LNCaP clone FGC (cell line): ENCODE measurements at regions not wholly inside any gene's neighbourhood (a gene's known extent, or its start where the extent isn't known, plus 50 kb on each side); places are given as distances from the start of the nearest gene placed in this dataset.

ENCODE experiments used
- DNase-seq: peaks from one replicate; pipeline ENCODE4 v3.0.0-alpha.2; 2011; ENCODE audit warnings: low read depth
- H3K4me3 ChIP-seq: 2 replicates; pipeline ENCODE4 v1.5.1; 2011; ENCODE audit warnings: mild to moderate bottlenecking, low read depth, low read length, control low read depth
- TF ChIP-seq, protein P1 (sequence below): IDR thresholded peaks from 2 replicates; pipeline ENCODE4 v1.5.1; 2012; ENCODE audit warnings: mild to moderate bottlenecking; ENCODE audit not compliant: control insufficient read depth, insufficient read depth; ENCODE audit errors: extremely low read depth

DNA sequence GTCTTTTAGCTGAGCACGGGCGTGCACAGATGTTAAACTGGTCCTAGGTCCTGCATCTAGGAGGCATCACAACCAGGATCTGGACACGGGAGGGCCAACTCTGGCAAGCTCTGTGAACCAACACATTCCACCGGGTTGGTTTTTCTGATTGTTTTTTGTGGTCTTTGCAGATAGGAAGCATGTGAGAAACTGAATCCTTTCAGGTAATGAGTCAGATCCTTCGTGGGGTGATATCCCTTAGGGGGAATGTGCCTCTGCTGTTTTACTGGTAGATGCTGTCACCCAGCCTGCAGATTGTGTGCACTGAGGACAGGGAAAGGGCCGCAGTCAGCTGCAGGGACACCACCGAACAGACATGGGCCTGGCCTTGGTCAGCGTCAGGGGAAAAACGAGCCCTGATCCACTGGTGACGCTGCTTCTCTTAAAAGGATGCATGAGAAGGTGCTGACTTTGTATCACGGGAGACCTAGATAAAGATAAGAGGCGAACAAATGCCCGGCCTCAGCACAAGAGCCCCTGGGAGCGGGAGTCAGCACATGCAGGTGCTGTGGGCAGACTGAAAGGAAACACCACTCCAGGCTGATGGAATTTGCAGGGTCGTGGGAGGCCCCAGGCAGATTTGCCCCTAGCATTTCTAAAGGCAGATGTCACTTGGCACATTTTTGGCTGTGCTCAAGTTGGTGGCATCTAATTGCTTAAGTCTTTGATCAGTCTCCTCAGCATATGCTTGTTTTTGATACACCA lies 51.1 kb downstream of the DOP1B start:
- no peak overlapping the region for H3K4me3 ChIP-seq
- TF ChIP-seq, protein P1, sequence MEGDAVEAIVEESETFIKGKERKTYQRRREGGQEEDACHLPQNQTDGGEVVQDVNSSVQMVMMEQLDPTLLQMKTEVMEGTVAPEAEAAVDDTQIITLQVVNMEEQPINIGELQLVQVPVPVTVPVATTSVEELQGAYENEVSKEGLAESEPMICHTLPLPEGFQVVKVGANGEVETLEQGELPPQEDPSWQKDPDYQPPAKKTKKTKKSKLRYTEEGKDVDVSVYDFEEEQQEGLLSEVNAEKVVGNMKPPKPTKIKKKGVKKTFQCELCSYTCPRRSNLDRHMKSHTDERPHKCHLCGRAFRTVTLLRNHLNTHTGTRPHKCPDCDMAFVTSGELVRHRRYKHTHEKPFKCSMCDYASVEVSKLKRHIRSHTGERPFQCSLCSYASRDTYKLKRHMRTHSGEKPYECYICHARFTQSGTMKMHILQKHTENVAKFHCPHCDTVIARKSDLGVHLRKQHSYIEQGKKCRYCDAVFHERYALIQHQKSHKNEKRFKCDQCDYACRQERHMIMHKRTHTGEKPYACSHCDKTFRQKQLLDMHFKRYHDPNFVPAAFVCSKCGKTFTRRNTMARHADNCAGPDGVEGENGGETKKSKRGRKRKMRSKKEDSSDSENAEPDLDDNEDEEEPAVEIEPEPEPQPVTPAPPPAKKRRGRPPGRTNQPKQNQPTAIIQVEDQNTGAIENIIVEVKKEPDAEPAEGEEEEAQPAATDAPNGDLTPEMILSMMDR, result no peak
- DNase-seq, result no peak

DNA sequence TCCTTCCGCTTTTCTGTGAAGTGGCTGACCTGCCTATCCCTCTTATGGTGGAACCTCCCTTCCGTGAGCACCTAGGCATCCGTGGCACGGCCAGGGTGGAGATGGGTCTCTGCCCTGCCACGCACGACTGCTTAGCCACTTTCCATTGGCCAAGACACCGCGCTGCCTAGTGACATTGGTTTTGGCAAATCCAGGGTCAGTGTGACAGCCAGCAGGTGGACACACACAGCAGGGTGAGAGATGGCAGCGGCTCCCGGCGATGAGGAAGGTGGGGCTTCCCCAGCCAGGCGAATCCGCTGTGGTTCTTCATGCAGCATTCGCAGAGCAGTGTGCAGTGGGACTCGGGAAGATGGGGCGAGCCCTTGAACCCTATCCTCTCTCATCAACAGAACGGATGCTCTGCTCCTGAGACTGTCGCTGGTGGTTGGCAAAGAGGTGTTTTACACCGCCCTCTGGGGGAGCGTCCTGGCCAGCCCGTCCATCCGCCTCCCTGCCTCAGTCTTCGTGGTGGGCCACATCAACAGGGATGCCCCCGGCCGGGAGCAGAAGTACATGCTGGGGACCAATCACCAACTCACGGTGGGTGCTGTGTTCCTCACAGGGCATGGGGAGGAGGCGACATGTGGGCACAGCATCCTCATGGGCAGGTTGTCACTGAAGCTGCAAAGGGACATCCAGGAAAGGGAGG lies 51.8 kb downstream of the DOP1B start:
- no peak for DNase-seq
- TF ChIP-seq, protein P1, result no peak
- no peak overlapping the region for H3K4me3 ChIP-seq

DNA sequence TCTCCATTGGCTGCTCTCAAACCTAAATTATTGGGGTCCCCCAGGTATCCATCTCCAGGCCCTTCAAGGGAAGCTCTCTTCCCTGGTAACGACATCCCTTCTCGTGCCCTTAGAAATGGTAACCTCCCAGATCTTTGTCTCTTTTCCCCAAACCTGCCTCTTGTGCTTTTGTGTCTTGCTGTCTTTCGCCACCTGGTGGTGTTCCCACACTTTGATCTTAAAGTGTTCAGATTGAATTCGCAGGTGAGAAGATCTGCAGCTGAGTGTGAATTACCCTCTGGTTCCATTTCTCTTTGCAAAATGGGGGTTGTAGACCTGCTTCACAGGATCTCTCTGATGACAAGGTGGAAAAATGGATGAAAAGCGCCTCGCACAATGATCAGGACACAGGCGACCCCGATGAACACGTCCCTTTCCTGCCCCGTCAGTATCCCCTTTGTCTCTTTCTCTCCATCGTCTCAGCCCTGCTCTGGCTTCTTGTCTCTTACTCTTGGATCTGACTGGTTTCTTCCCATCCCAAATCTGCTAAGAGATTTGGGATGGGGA lies 53.1 kb downstream of the DOP1B start:
- DNase-seq, result peak; percentile 75

DNA sequence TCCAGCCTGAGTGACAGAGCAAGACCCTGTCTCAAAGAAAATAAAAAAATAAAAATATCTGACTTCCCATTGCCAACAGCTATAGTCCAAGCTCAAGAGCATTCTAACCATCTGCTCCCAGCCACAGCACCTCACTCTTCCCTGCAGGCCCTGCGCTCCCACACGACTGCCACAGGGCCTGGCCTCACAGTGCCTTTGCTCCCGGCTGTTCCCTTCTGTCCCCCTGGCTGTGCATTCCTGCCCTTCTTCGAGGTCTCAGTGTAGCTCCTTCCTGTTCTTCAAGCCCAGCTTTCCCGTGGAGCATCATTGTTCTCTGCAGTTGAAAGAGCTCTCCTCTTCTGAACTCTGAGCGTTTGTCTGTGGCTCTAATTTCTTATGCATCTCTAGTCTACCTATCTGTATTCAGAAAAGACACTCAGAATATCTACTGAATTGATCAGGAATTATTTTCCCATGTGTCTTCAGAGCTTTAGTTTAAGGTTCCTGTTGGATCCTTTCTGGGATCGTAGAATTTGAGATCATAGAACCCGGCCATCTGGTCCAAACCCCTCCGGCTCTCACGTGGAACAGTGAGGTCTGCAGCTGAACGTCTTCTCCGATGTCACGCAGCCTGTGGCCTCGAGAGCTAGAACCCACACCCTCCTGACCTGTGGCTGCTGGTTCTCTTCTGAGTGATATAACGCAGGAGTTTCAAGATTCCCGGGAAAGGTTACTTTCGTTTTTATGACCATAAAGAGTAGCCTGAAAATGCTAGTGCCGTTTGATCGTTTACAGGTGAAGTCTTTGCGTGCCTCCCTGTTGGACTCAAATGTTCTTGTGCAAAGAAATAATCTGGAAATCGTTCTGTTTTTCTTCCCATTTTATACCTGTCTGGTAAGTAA lies 54.4 kb downstream of the DOP1B start:
- H3K4me3 ChIP-seq, result no peak overlapping the region
- TF ChIP-seq, protein P1, result no peak
- no peak for DNase-seq

More for the DNA sequence above, 53.1 kb downstream of the DOP1B start:
- TF ChIP-seq, protein P1, result peak; percentile 83
- no peak overlapping the region for H3K4me3 ChIP-seq

DNA sequence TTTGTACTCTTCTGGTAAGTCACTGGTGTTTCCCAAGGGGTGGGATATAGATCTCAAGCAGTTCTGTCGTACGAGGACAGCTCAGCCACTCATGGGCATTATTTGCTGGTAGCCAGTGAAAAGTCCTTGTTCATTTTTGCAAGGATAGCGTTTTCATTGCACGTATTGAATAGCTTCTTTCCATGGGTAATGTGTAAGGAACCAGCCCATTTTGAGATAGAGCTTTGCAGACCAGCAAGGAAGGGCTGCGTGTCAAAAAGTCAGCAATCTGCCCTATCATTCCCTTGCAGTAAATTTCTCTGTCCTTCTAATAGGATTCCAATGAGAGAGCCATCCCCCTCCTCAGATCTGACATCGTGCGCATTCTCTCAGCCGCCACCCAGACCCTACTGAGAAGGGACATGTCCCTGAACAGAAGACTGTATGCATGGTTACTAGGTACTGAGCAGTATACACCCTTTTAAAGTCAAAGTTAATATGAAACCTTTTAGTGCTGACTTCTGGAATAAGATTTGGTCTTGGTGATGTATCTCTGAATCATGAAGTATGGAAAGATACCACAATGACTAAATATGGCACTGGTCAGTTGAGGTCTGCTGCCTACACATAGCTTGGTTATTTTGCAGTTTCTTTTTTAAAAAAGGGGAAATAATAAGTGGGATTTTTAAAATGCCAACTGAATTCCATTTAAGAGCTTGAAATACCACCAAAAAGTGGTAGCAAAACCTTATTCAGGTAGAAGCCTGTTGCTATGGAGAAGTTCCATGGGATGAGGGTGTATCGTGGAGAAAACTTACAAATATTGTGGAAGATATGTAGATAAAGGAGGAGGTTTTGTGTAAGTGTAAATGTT lies 55.3 kb downstream of the DOP1B start:
- TF ChIP-seq, protein P1, result no peak
- no peak for DNase-seq
- H3K4me3 ChIP-seq, result no peak overlapping the region

DNA sequence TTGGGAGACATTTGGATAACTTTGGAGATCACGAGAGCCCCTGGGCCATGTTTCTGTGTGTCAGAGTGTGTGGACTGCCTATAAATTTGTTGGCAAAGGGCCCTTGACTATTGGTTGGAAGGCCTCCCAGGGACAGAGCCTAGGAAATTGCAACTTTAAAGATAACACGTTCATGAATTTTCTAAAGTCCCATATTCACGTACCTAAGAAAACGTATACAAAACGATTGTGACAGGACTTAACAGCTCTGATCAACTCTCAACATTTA lies 55.8 kb downstream of the DOP1B start:
- DNase-seq, result no peak
- TF ChIP-seq, protein P1, result no peak
- H3K4me3 ChIP-seq, result no peak overlapping the region
